HCT116 (cell line): ENCODE measurements at regions not wholly inside any gene's neighbourhood (a gene's known extent, or its start where the extent isn't known, plus 50 kb on each side); places are given as distances from the start of the nearest gene placed in this dataset.

ENCODE experiments used
- ATAC-seq: fragments of 200-7000 bp; cut with Tn5 transposase; 2 replicates; pipeline ENCODE4 v1.9.1; 2020; ENCODE audit warnings: mild to moderate bottlenecking, moderate library complexity
- BruUV-seq: library from RNA; stranded (reverse); fragments of 400-500 nt; replicated peaks from 2 replicates; lab custom pipeline; 2021; lab: Mats Ljungman, UMichigan
- CTCF ChIA-PET: fragments of 300-600 bp; sonication (Branson Sonifier 250); formaldehyde crosslinking; loops from one replicate; lab custom pipeline; 2021; ENCODE audit warnings: antibody characterized with exemption; lab: Charles Lee
- POLR2A ChIA-PET: fragments of 300-600, 350-600 bp; sonication (Branson Sonifier 250); formaldehyde crosslinking; loops from one replicate; lab custom pipeline; 2021; ENCODE audit warnings: antibody characterized with exemption; lab: Charles Lee
- RAD21 ChIA-PET, 2 experiments: fragments of 300-600 bp; sonication (Branson Sonifier 250); formaldehyde crosslinking; loops; one replicate each; lab custom pipeline; 2023; ENCODE audit warnings: low total read pairs in 2 of 2; ENCODE audit not compliant: uncharacterized antibody in 2 of 2, unreplicated experiment in 2 of 2, low non-redundant PET in 1 of 2; lab: Charles Lee
- DNase-seq: peaks from one replicate; pipeline ENCODE4 v3.0.0-alpha.2; 2010; ENCODE audit warnings: low read depth, low spot score
- H2AFZ ChIP-seq: fragments of 200-600 bp; shearing (Covaris generic), sonication (generic); 2 replicates; pipeline ENCODE4 v1.6.1; 2017; ENCODE audit warnings: low read depth, mixed run types, mixed read lengths, antibody characterized with exemption, low read length; ENCODE audit not compliant: poor library complexity, severe bottlenecking
- H3K27ac ChIP-seq: 2 replicates; pipeline ENCODE4 v1.5.1; 2012; ENCODE audit warnings: low read depth, low read length
- H3K27me3 ChIP-seq: fragments of 200-600 bp; sonication (generic); 2 replicates; pipeline ENCODE4 v1.6.1; 2016; ENCODE audit warnings: mixed run types, low read length, mixed read lengths; ENCODE audit not compliant: insufficient read depth
- H3K36me3 ChIP-seq, 2 experiments: fragments of 200-500 bp in 1 of 2; fragments of 200-600 bp in 1 of 2; sonication (Bioruptor generic) in 1 of 2; sonication (generic) in 1 of 2; 2 replicates each; pipeline versions ENCODE4 v1.5.1 to v1.6.1; 2014 to 2016; ENCODE audit warnings: low read length in 2 of 2, inconsistent platforms in 1 of 2, mixed read lengths in 1 of 2, mixed run types in 1 of 2; ENCODE audit not compliant: insufficient read depth in 2 of 2, control insufficient read depth in 1 of 2
- H3K4me1 ChIP-seq, 2 experiments: fragments of 200-600 bp in 1 of 2; sonication (generic) in 1 of 2; 2 replicates each; pipeline versions ENCODE4 v1.5.1 to v1.6.1; 2012 to 2017; ENCODE audit warnings: low read length in 2 of 2, inconsistent platforms in 1 of 2, mild to moderate bottlenecking in 1 of 2, mixed read lengths in 1 of 2, mixed run types in 1 of 2, moderate library complexity in 1 of 2; ENCODE audit not compliant: insufficient read depth in 2 of 2, control insufficient read depth in 1 of 2
- H3K4me2 ChIP-seq: fragments of 200-600 bp; sonication (generic); 2 replicates; pipeline ENCODE4 v1.6.1; 2017; ENCODE audit warnings: mixed run types, low read length, mixed read lengths
- H3K4me3 ChIP-seq, 2 experiments: fragments of 200-600 bp in 1 of 2; sonication (generic) in 1 of 2; replicated peaks in 1 of 2; 2 replicates each; pipeline ENCODE4 v1.5.1; 2011 to 2016; ENCODE audit warnings: low read length in 2 of 2, control low read depth in 1 of 2, low read depth in 1 of 2, mild to moderate bottlenecking in 1 of 2, mixed read lengths in 1 of 2, mixed run types in 1 of 2
- H3K79me2 ChIP-seq: fragments of 200-600 bp; sonication (generic); 2 replicates; pipeline ENCODE4 v1.6.1; 2017; ENCODE audit warnings: mild to moderate bottlenecking, mixed run types, low read length, moderate library complexity, mixed read lengths; ENCODE audit not compliant: insufficient read depth
- H3K9ac ChIP-seq: fragments of 200-600 bp; sonication (generic); 2 replicates; pipeline ENCODE4 v1.6.1; 2016; ENCODE audit warnings: low read length, mixed read lengths
- H3K9me2 ChIP-seq: fragments of 200-600 bp; sonication (generic), shearing (Covaris generic); 2 replicates; pipeline ENCODE4 v1.6.1; 2017; ENCODE audit warnings: mixed run types, mild to moderate bottlenecking, moderate library complexity; ENCODE audit not compliant: insufficient read depth
- H3K9me3 ChIP-seq, 2 experiments: fragments of 200-500 bp in 1 of 2; fragments of 200-600 bp in 1 of 2; sonication (Bioruptor generic) in 1 of 2; sonication (generic) in 1 of 2; 2 replicates each; pipeline ENCODE4 v1.6.1; 2014 to 2017; ENCODE audit warnings: low read length in 2 of 2, mixed read lengths in 2 of 2, inconsistent platforms in 1 of 2, low read depth in 1 of 2, mild to moderate bottlenecking in 1 of 2, mixed run types in 1 of 2, moderate library complexity in 1 of 2; ENCODE audit not compliant: control insufficient read depth in 1 of 2, insufficient read depth in 1 of 2
- H4K20me1 ChIP-seq: fragments of 200-600 bp; sonication (generic), shearing (Covaris generic); 2 replicates; pipeline ENCODE4 v1.6.1; 2017; ENCODE audit warnings: mixed run types, mild to moderate bottlenecking, moderate library complexity; ENCODE audit not compliant: insufficient read depth
- CTCF ChIP-seq, 3 experiments: fragments of 200-600 bp in 1 of 3; sonication (generic) in 1 of 3; IDR thresholded peaks in 2 of 3; conservative IDR thresholded peaks in 1 of 3; 2 replicates each; pipeline ENCODE4 v1.5.1; 2012 to 2017; ENCODE audit warnings: low read depth in 2 of 3, low read length in 2 of 3, antibody characterized with exemption in 1 of 3, borderline replicate concordance in 1 of 3, control low read depth in 1 of 3, mild to moderate bottlenecking in 1 of 3, mixed read lengths in 1 of 3, mixed run types in 1 of 3, moderate library complexity in 1 of 3; ENCODE audit not compliant: insufficient read depth in 1 of 3
- EGR1 ChIP-seq: IDR thresholded peaks from 2 replicates; pipeline ENCODE4 v1.6.1; 2012; ENCODE audit warnings: low read depth
- MAX ChIP-seq: IDR thresholded peaks from 2 replicates; pipeline ENCODE4 v1.6.1; 2012
- POLR2AphosphoS5 ChIP-seq: IDR thresholded peaks from 2 replicates; pipeline ENCODE4 v1.6.1; 2011; ENCODE audit warnings: mild to moderate bottlenecking, low read depth, low read length, moderate library complexity
- REST ChIP-seq: IDR thresholded peaks from 2 replicates; pipeline ENCODE4 v1.6.1; 2012; ENCODE audit warnings: low read depth
- SIN3A ChIP-seq: IDR thresholded peaks from 2 replicates; pipeline ENCODE4 v1.6.1; 2012; ENCODE audit warnings: low read depth
- SRF ChIP-seq: IDR thresholded peaks from 2 replicates; pipeline ENCODE4 v1.6.1; 2012; ENCODE audit warnings: low read depth
- TCF7L2 ChIP-seq: IDR thresholded peaks from 2 replicates; pipeline ENCODE4 v1.7.0; 2011; ENCODE audit warnings: borderline replicate concordance, inconsistent platforms; ENCODE audit not compliant: insufficient read depth, insufficient read length; ENCODE audit errors: extremely low read depth
- ZBTB33 ChIP-seq: IDR thresholded peaks from 2 replicates; pipeline ENCODE4 v1.6.1; 2011; ENCODE audit warnings: mild to moderate bottlenecking, low read length, moderate library complexity; ENCODE audit not compliant: insufficient replicate concordance; ENCODE audit errors: extremely low read depth
- intact Hi-C: fragments of 100-400 bp; cut with micrococcal nuclease; formaldehyde crosslinking; loops from 2 replicates; pipeline ENCODE4 v1.10.0; 2022

GRCh38 chr18:26794230-26795101 is 71.0 kb downstream of the AQP4 start:
- H3K79me2 ChIP-seq = no peaks in the 10 kb centered on the region
- TF ChIP-seq REST (no peak), EGR1 (no peak), TCF7L2 (no peak), MAX (no peak), CTCF (IDR thresholded peaks at IDR 0.05 in 2 of 3, conservative IDR thresholded peaks at IDR 0.05 in 1 of 3; ENCODE audit: borderline replicate concordance in 1 of 3, insufficient read depth in 1 of 3, low read depth in 2 of 3, low read length in 2 of 3) (no peak), SRF (no peak), SIN3A (no peak), POLR2AphosphoS5 (no peak), ZBTB33 (no peak)
- TF ChIP-seq, all 23 proteins: peak for 0
- ATAC-seq (no peak), DNase-seq (no peak)
- Histone ChIP-seq H3K9me3 (no peaks in the 10 kb centered on the region), H2AFZ (no peak overlapping the region), H3K27ac (no peak overlapping the region), H3K4me3 (no peak overlapping the region), H3K4me2 (no peak overlapping the region), H3K9me2 (no peaks in the 10 kb centered on the region), H3K36me3 (no peaks in the 10 kb centered on the region), H3K27me3 (no peaks in the 10 kb centered on the region; the same call in 1 of the 2 replicates), H4K20me1 (no peaks in the 10 kb centered on the region), H3K4me1 (no peaks in the 10 kb centered on the region), H3K9ac (no peak overlapping the region)
- intact Hi-C loops = no loop called here
- ChIA-PET CTCF (interaction anchor here (0.7 kb wide), 1 partner anchor 10 kb away, joined by 3 read pairs; no protein-coding TSS in a partner anchor), POLR2A (no interaction called here), RAD21 (no interaction called here)
- no TSS peak for BruUV-seq
